ENCODE measurements at regions not wholly inside any gene's neighbourhood (a gene's known extent, or its start where the extent isn't known, plus 50 kb on each side); places are given as distances from the start of the nearest gene placed in this dataset.

DNA sequence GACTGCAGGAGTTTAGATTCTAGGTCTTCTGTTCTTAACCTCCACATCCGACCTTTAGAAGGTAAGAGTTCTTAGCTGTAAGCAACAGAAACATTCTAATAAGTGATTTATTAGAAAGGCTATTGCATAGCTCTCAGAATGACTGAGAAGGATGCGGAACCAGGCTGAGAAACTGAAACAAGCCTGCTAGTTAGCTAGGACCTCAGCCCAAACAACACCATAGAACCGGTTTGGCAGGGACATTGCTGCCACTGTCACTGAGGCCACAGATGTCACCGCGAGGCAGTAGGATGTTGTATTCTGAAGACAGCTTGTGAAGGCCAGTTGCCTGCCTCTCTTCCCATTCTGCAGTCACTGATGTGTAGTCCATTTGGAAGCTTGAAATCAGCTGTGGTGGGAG is 160.0 kb upstream of the ARX start:
- no peak overlapping the region for H3K27ac ChIP-seq (ENCODE audit: extremely low read depth, low read depth, low read length)
- H3K4me1 ChIP-seq (ENCODE audit: control insufficient read depth, insufficient read depth, low read length): no peaks in the 10 kb centered on the region
- ChIA-PET POLR2A (no interaction called here), CTCF (interaction anchor here (0.8 kb wide), 1 partner anchor 119 kb away, joined by 4 read pairs; no protein-coding TSS in a partner anchor)
- H3K4me3 ChIP-seq (ENCODE audit: low read depth, low read length): no peak overlapping the region
- H3K9me3 ChIP-seq (ENCODE audit: control insufficient read depth, insufficient read depth, low read depth, low read length): no peaks in the 10 kb centered on the region
- no peaks in the 10 kb centered on the region for H3K36me3 ChIP-seq (ENCODE audit: control insufficient read depth in 2 of 2, insufficient read depth in 1 of 2, low read length in 2 of 2)
- TF ChIP-seq ZNF214 (tag by site-specific recombination; IDR thresholded peaks at IDR 0.05; ENCODE audit: borderline replicate concordance) (no peak), ZNF146 (tag by site-specific recombination; IDR thresholded peaks at IDR 0.05) (no peak), GLI4 (tag by site-specific recombination; IDR thresholded peaks at IDR 0.05) (no peak), GLIS2 (tag by site-specific recombination; IDR thresholded peaks at IDR 0.05) (no peak), ZNF394 (tag by site-specific recombination; IDR thresholded peaks at IDR 0.05; ENCODE audit: borderline replicate concordance) (no peak), ZNF677 (tag by site-specific recombination; IDR thresholded peaks at IDR 0.05) (no peak), ZNF426 (tag by site-specific recombination; IDR thresholded peaks at IDR 0.05) (no peak)

DNA sequence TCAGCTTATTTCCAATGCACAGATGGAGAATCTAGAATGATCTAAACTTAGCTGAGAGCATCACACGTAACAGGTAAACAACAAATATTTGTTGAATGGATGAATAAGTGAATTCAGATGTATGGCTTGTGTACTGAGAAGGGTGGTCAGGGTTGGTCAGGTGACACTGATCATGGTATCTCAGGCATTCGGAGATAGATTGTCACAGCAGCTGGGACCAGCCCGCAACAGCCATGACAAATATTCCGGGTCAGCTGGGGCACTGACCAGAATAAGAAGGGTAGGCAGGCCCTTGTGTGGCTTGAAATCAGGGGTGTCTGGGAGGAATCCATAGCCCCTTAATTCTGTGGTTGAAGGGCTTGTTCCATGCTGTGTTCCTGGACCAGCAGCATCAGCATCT is 159.4 kb upstream of the ARX start:
- Histone ChIP-seq H3K27ac (ENCODE audit: extremely low read depth, low read depth, low read length) (no peak overlapping the region), H3K36me3 (ENCODE audit: control insufficient read depth in 2 of 2, insufficient read depth in 1 of 2, low read length in 2 of 2) (no peaks in the 10 kb centered on the region), H3K4me1 (ENCODE audit: control insufficient read depth, insufficient read depth, low read length) (no peaks in the 10 kb centered on the region), H3K9me3 (ENCODE audit: control insufficient read depth, insufficient read depth, low read depth, low read length) (no peaks in the 10 kb centered on the region), H3K4me3 (ENCODE audit: low read depth, low read length) (no peak overlapping the region)
- POLR2A ChIA-PET: no interaction called here
- TF ChIP-seq ZSCAN30 (tag by site-specific recombination; IDR thresholded peaks at IDR 0.05): no peak
- TF ChIP-seq ZNF843 (tag by site-specific recombination; IDR thresholded peaks at IDR 0.05): no peak
- TF ChIP-seq ZNF654 (tag by site-specific recombination; IDR thresholded peaks at IDR 0.05; ENCODE audit: low read depth): no peak
- no peak for TF ChIP-seq ZBTB20 (tag by site-specific recombination; IDR thresholded peaks at IDR 0.05)
- TF ChIP-seq ZFP3 (tag by site-specific recombination; IDR thresholded peaks at IDR 0.05; ENCODE audit: low read depth): no peak
- no peak for TF ChIP-seq ZNF423 (tag by site-specific recombination; IDR thresholded peaks at IDR 0.05)
- TF ChIP-seq, protein P1, sequence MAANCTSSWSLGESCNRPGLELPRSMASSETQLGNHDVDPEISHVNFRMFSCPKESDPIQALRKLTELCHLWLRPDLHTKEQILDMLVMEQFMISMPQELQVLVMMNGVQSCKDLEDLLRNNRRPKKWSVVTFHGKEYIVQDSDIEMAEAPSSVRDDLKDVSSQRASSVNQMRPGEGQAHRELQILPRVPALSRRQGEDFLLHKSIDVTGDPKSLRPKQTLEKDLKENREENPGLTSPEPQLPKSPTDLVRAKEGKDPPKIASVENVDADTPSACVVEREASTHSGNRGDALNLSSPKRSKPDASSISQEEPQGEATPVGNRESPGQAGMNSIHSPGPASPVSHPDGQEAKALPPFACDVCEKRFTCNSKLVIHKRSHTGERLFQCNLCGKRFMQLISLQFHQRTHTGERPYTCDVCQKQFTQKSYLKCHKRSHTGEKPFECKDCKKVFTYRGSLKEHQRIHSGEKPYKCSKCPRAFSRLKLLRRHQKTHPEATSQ (tag by site-specific recombination; IDR thresholded peaks at IDR 0.05): no peak
- TF ChIP-seq ZNF311 (tag by site-specific recombination; IDR thresholded peaks at IDR 0.05; ENCODE audit: borderline replicate concordance): no peak
- TF ChIP-seq, protein P2, sequence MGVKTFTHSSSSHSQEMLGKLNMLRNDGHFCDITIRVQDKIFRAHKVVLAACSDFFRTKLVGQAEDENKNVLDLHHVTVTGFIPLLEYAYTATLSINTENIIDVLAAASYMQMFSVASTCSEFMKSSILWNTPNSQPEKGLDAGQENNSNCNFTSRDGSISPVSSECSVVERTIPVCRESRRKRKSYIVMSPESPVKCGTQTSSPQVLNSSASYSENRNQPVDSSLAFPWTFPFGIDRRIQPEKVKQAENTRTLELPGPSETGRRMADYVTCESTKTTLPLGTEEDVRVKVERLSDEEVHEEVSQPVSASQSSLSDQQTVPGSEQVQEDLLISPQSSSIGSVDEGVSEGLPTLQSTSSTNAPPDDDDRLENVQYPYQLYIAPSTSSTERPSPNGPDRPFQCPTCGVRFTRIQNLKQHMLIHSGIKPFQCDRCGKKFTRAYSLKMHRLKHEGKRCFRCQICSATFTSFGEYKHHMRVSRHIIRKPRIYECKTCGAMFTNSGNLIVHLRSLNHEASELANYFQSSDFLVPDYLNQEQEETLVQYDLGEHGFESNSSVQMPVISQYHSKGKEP (tag by site-specific recombination; IDR thresholded peaks at IDR 0.05): no peak
- CTCF ChIA-PET: interaction anchor here (0.7 to 1.0 kb wide), 3 partner anchors 16 to 119 kb away, joined by 3 to 4 read pairs (median 3); no protein-coding TSS in a partner anchor

DNA sequence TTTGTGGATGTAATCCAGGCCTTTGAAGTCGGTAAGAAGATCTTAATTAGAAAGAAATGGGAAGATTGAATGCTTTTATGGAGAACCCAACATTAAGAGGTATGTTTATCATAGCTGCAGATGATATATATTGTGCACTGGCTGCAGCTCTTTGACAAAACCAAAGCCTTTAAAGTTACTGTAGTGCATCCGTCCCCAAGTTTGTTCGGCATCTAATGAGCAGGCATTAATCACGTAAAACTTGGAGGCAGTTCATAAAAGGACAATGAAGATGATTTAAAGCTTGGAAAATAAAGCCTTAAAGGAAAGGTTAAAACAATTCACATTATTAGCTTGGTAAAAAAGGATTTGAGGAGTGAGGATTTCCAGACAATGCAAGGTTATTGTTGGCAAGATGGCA is 150.8 kb upstream of the ARX start:
- H3K9me3 ChIP-seq (ENCODE audit: control insufficient read depth, insufficient read depth, low read depth, low read length): no peaks in the 10 kb centered on the region
- ChIA-PET POLR2A (no interaction called here), CTCF (interaction anchor here (3.2 kb wide), 1 partner anchor 22 kb away, joined by 12 read pairs; no protein-coding TSS in a partner anchor)
- no peaks in the 10 kb centered on the region for H3K36me3 ChIP-seq (ENCODE audit: control insufficient read depth in 2 of 2, insufficient read depth in 1 of 2, low read length in 2 of 2)
- no peak overlapping the region for H3K4me3 ChIP-seq (ENCODE audit: low read depth, low read length)
- H3K4me1 ChIP-seq (ENCODE audit: control insufficient read depth, insufficient read depth, low read length): no peaks in the 10 kb centered on the region
- no peak overlapping the region for H3K27ac ChIP-seq (ENCODE audit: extremely low read depth, low read depth, low read length)
- no peak for TF ChIP-seq FEZF1 (tag by site-specific recombination; IDR thresholded peaks at IDR 0.05)
- TF ChIP-seq ZNF16 (tag by site-specific recombination; IDR thresholded peaks at IDR 0.05; ENCODE audit: low read depth): no peak
- no peak for TF ChIP-seq GFI1B (tag by site-specific recombination; IDR thresholded peaks at IDR 0.05)
- TF ChIP-seq ZNF214 (tag by site-specific recombination; IDR thresholded peaks at IDR 0.05; ENCODE audit: borderline replicate concordance): no peak
- TF ChIP-seq ZNF239 (tag by site-specific recombination; IDR thresholded peaks at IDR 0.05): no peak
- no peak for TF ChIP-seq IKZF3 (tag by site-specific recombination; IDR thresholded peaks at IDR 0.05)
- no peak for TF ChIP-seq ZNF548 (tag by site-specific recombination; IDR thresholded peaks at IDR 0.05)
- TF ChIP-seq ZNF830 (tag by site-specific recombination; IDR thresholded peaks at IDR 0.05; ENCODE audit: low read depth): no peak
- TF ChIP-seq GLIS1 (tag by site-specific recombination; IDR thresholded peaks at IDR 0.05): no peak
- no peak for TF ChIP-seq YY2 (tag by site-specific recombination; IDR thresholded peaks at IDR 0.05)
- TF ChIP-seq ZNF311 (tag by site-specific recombination; IDR thresholded peaks at IDR 0.05; ENCODE audit: borderline replicate concordance): no peak
- no peak for TF ChIP-seq MEIS1 (CRISPR knock-in tag; IDR thresholded peaks at IDR 0.05; ENCODE audit: borderline replicate concordance)
- TF ChIP-seq ZNF623 (tag by site-specific recombination; IDR thresholded peaks at IDR 0.05): no peak
- no peak for TF ChIP-seq ZNF555 (tag by site-specific recombination; conservative IDR thresholded peaks at IDR 0.05)
- no peak for TF ChIP-seq ZNF221 (tag by site-specific recombination; IDR thresholded peaks at IDR 0.05; ENCODE audit: borderline replicate concordance)
- TF ChIP-seq ZNF335 (tag by site-specific recombination; conservative IDR thresholded peaks at IDR 0.05): no peak
